ENCODE measurements at regions not wholly inside any gene's neighbourhood (a gene's known extent, or its start where the extent isn't known, plus 50 kb on each side); places are given as distances from the start of the nearest gene placed in this dataset.

- H3K9me3 ChIP-seq (ENCODE audit: low read length), result no peaks in the 10 kb centered on the region
- no peaks in the 10 kb centered on the region for H3F3A ChIP-seq (ENCODE audit: low read length, unreplicated experiment)
- H3K79me2 ChIP-seq (ENCODE audit: low read length), result no peaks in the 10 kb centered on the region
- no peak for TF ChIP-seq EZH2 (IDR thresholded peaks at IDR 0.05; ENCODE audit: low read length, unreplicated experiment)
- no peaks in the 10 kb centered on the region for H3K36me3 ChIP-seq (ENCODE audit: low read depth, low read length)
- H3K9me2 ChIP-seq (replicated peaks; ENCODE audit: low read length), result no peaks in the 10 kb centered on the region
- no peaks in the 10 kb centered on the region for H3K4me1 ChIP-seq (ENCODE audit: insufficient read depth, low read length)
- ATAC-seq, result no peak
- CTCF ChIA-PET, result no interaction called here
- no peak for DNase-seq
- H3K27me3 ChIP-seq (ENCODE audit: low read length), result peaks cover 62% of the 10 kb centered on the region
- BruUV-seq (replicated peaks), result no TSS peak
- POLR2A ChIA-PET (ENCODE audit: unreplicated experiment), result no interaction called here
- H3K27ac ChIP-seq (ENCODE audit: low read length), result no peak overlapping the region
- H2AFZ ChIP-seq (ENCODE audit: low read length), result no peak overlapping the region
- no peak overlapping the region for H3K9ac ChIP-seq (ENCODE audit: low read length)
- intact Hi-C loops (cut with micrococcal nuclease), result no loop called here
- H4K20me1 ChIP-seq (ENCODE audit: low read length), result no peaks in the 10 kb centered on the region
- H3K4me2 ChIP-seq (ENCODE audit: low read length), result no peak overlapping the region
- no peak overlapping the region for H3K4me3 ChIP-seq (ENCODE audit: low read length)
Observed at GRCh38 chr3:76949462-76949861, 90.4 kb upstream of the ROBO2 start.

- Histone ChIP-seq H3K9me2 (replicated peaks; ENCODE audit: low read length) (no peaks in the 10 kb centered on the region), H3K4me2 (ENCODE audit: low read length) (no peak overlapping the region), H3K9ac (ENCODE audit: low read length) (no peak overlapping the region), H3K4me1 (ENCODE audit: insufficient read depth, low read length) (no peaks in the 10 kb centered on the region), H3F3A (ENCODE audit: low read length, unreplicated experiment) (no peaks in the 10 kb centered on the region), H3K4me3 (ENCODE audit: low read length) (no peak overlapping the region), H2AFZ (ENCODE audit: low read length) (no peak overlapping the region), H3K36me3 (ENCODE audit: low read depth, low read length) (no peaks in the 10 kb centered on the region), H3K9me3 (ENCODE audit: low read length) (no peaks in the 10 kb centered on the region), H3K27me3 (ENCODE audit: low read length) (peaks cover 70% of the 10 kb centered on the region), H3K27ac (ENCODE audit: low read length) (no peak overlapping the region), H4K20me1 (ENCODE audit: low read length) (no peaks in the 10 kb centered on the region), H3K79me2 (ENCODE audit: low read length) (no peaks in the 10 kb centered on the region)
- intact Hi-C loops (cut with micrococcal nuclease), result no loop called here
- POLR2A ChIA-PET (ENCODE audit: unreplicated experiment), result no interaction called here
- BruUV-seq (replicated peaks), result no TSS peak
- DNase-seq, result no peak
- CTCF ChIA-PET, result no interaction called here
- ATAC-seq, result no peak
- TF ChIP-seq CTCF (conservative IDR thresholded peaks at IDR 0.05; ENCODE audit: low read depth, low read length) (no peak), EZH2phosphoT487 (IDR thresholded peaks at IDR 0.05; ENCODE audit: borderline replicate concordance, low read length) (no peak)
Observed at GRCh38 chr3:76950590-76950989, 89.3 kb upstream of the ROBO2 start.

GRCh38 chr3:76954412-76954811, 85.5 kb upstream of the ROBO2 start:
- H2AFZ ChIP-seq (ENCODE audit: low read length), result no peak overlapping the region
- no peak for TF ChIP-seq CTCF (conservative IDR thresholded peaks at IDR 0.05; ENCODE audit: low read depth, low read length)
- TF ChIP-seq EZH2 (IDR thresholded peaks at IDR 0.05; ENCODE audit: low read length, unreplicated experiment), result no peak
- no peak for TF ChIP-seq EZH2phosphoT487 (IDR thresholded peaks at IDR 0.05; ENCODE audit: borderline replicate concordance, low read length)
- no peaks in the 10 kb centered on the region for H4K20me1 ChIP-seq (ENCODE audit: low read length)
- intact Hi-C loops (cut with micrococcal nuclease), result no loop called here
- H3K79me2 ChIP-seq (ENCODE audit: low read length), result no peaks in the 10 kb centered on the region
- H3K4me3 ChIP-seq (ENCODE audit: low read length), result no peak overlapping the region
- no peaks in the 10 kb centered on the region for H3K9me3 ChIP-seq (ENCODE audit: low read length)
- no peak overlapping the region for H3K4me2 ChIP-seq (ENCODE audit: low read length)
- no peaks in the 10 kb centered on the region for H3F3A ChIP-seq (ENCODE audit: low read length, unreplicated experiment)
- H3K9me2 ChIP-seq (replicated peaks; ENCODE audit: low read length), result no peaks in the 10 kb centered on the region
- POLR2A ChIA-PET (ENCODE audit: unreplicated experiment), result no interaction called here
- no peak overlapping the region for H3K27ac ChIP-seq (ENCODE audit: low read length)
- CTCF ChIA-PET, result no interaction called here
- no peak for ATAC-seq
- no peak for DNase-seq
- H3K9ac ChIP-seq (ENCODE audit: low read length), result no peak overlapping the region
- no peaks in the 10 kb centered on the region for H3K4me1 ChIP-seq (ENCODE audit: insufficient read depth, low read length)
- no peaks in the 10 kb centered on the region for H3K36me3 ChIP-seq (ENCODE audit: low read depth, low read length)
- peaks cover 62% of the 10 kb centered on the region for H3K27me3 ChIP-seq (ENCODE audit: low read length)
- BruUV-seq (replicated peaks), result no TSS peak
